Muscle of leg (tissue), 3 donors: ENCODE measurements at regions not wholly inside any gene's neighbourhood (a gene's known extent, or its start where the extent isn't known, plus 50 kb on each side); places are given as distances from the start of the nearest gene placed in this dataset.

ENCODE experiments used
- DNase-seq: peaks from one replicate; pipeline ENCODE4 v3.0.0; 2013
- H3K27ac ChIP-seq: one replicate; pipeline ENCODE4 v1.5.1; 2013; ENCODE audit warnings: mild to moderate bottlenecking, low read length, control low read depth
- H3K27me3 ChIP-seq: one replicate; pipeline ENCODE4 v1.6.1; 2013; ENCODE audit warnings: low read length; ENCODE audit not compliant: control insufficient read depth, insufficient read depth
- H3K36me3 ChIP-seq: one replicate; pipeline ENCODE4 v1.6.1; 2013; ENCODE audit warnings: low read length; ENCODE audit not compliant: control insufficient read depth, insufficient read depth
- H3K4me1 ChIP-seq: one replicate; pipeline ENCODE4 v1.6.1; 2013; ENCODE audit warnings: low read length; ENCODE audit not compliant: control insufficient read depth, insufficient read depth
- H3K4me3 ChIP-seq: one replicate; pipeline ENCODE4 v1.5.1; 2013; ENCODE audit warnings: low read length, control low read depth
- H3K9me3 ChIP-seq: replicated peaks from 2 replicates; pipeline ENCODE4 v1.6.1; 2013; ENCODE audit warnings: low read depth, low read length; ENCODE audit not compliant: control insufficient read depth
- WGBS: methylation state at CpG from one replicate; pipeline ENCODE4 v1.1.5; 2013; ENCODE audit warnings: missing lambda C conversion rate; ENCODE audit not compliant: insufficient coverage; 5-methylcytosine and 5-hydroxymethylcytosine counted together

DNA sequence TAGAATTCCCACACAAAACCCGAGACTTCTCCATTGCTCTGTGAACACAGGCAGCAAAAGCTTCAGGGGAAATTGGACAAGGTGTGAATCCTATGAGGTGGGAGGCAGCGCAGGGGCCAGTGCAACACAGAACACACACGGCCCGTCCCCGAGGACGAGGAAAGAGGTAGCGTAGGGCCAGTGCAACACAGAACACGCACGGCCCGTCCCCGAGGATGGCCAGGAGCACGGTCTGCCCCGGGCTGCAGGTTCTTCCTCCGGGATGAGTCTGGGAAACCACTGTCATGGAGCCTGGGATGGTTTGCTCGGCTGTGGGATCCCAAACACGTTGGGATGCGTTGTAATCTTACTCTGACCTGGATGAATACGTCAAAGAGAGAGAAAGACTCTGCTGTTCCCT lies 432.1 kb downstream of the GLRX3 start:
- no peak overlapping the region for H3K4me3 ChIP-seq
- no peaks in the 10 kb centered on the region for H3K36me3 ChIP-seq
- no peaks in the 10 kb centered on the region for H3K9me3 ChIP-seq
- H3K4me1 ChIP-seq, result no peaks in the 10 kb centered on the region
- 81% methylated on average over 16 of the region's 18 CpGs for WGBS
- H3K27me3 ChIP-seq, result peaks cover 28% of the 10 kb centered on the region
- no peak overlapping the region for H3K27ac ChIP-seq
- no peak for DNase-seq

DNA sequence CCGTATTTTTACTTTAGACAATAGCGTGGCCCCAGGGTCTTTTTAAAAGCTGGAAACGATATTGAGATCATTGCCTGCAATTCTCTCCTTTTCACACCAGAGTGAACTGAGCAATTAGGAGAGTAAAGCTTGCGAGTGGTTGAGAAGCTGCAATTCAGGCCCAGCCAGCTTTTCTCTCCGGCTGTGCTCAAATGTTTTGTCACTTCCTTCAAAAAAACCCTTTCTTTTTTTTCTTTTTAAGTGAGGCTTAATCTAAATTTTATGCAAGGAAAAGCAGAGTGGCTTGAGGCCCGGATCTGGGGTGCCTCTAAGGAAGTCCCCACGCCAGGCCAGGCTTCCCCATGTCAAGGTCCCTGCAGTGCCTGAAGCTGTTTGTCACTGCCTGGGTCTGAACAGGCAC lies 433.9 kb downstream of the GLRX3 start:
- no peaks in the 10 kb centered on the region for H3K9me3 ChIP-seq
- WGBS, result 52% methylated on average over 3 of the region's 7 CpGs
- no peak overlapping the region for H3K4me3 ChIP-seq
- H3K27me3 ChIP-seq, result peaks cover 34% of the 10 kb centered on the region
- H3K36me3 ChIP-seq, result no peaks in the 10 kb centered on the region
- DNase-seq, result no peak
- H3K4me1 ChIP-seq, result no peaks in the 10 kb centered on the region
- H3K27ac ChIP-seq, result no peak overlapping the region

DNA sequence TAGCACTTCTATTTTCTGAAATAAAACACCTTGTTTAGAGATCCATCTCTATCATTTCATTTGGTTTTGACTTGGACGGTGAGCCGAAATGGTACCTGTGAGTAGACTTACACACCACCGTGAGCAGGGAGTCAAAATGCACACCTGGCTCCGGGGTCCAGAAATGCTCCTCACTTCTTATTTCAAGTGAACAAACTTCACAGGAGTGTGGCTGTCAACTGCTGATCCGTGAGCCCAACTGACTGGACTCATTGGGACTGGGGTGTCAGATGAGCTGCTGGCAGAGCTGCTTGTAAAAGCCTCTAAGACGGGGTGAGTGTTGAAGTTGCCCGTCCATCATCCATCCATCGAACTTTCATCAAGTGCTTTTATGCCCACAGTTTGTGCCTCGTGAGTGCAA lies 435.5 kb downstream of the GLRX3 start:
- no peak overlapping the region for H3K4me3 ChIP-seq
- H3K36me3 ChIP-seq, result no peaks in the 10 kb centered on the region
- no peak overlapping the region for H3K27ac ChIP-seq
- 73% methylated on average over 7 of the region's 9 CpGs for WGBS
- DNase-seq, result no peak
- peaks cover 28% of the 10 kb centered on the region for H3K27me3 ChIP-seq
- no peaks in the 10 kb centered on the region for H3K4me1 ChIP-seq
- H3K9me3 ChIP-seq, result no peaks in the 10 kb centered on the region

- Histone ChIP-seq H3K36me3 (no peaks in the 10 kb centered on the region), H3K4me3 (no peak overlapping the region), H3K9me3 (no peaks in the 10 kb centered on the region), H3K27me3 (peaks cover 13% of the 10 kb centered on the region), H3K27ac (no peak overlapping the region), H3K4me1 (no peaks in the 10 kb centered on the region)
- WGBS, result 67% methylated on average over 4 of the region's 6 CpGs
- no peak for DNase-seq
These were observed 437.3 kb downstream of the GLRX3 start for GRCh38 chr10:130573446-130573845.

GRCh38 chr10:130575756-130576285 lies 439.6 kb downstream of the GLRX3 start:
- H3K36me3 ChIP-seq, result no peaks in the 10 kb centered on the region
- no peaks in the 10 kb centered on the region for H3K9me3 ChIP-seq
- H3K4me1 ChIP-seq, result no peaks in the 10 kb centered on the region
- 78% methylated on average over 7 of the region's 7 CpGs for WGBS
- DNase-seq, result no peak
- H3K27ac ChIP-seq, result no peak overlapping the region
- H3K27me3 ChIP-seq, result peaks cover 11% of the 10 kb centered on the region
- no peak overlapping the region for H3K4me3 ChIP-seq

- 89% methylated on average over 5 of the region's 8 CpGs for WGBS
- H3K4me3 ChIP-seq, result no peak overlapping the region
- no peak for DNase-seq
- H3K9me3 ChIP-seq, result no peaks in the 10 kb centered on the region
- no peaks in the 10 kb centered on the region for H3K36me3 ChIP-seq
- H3K27ac ChIP-seq, result no peak overlapping the region
- H3K4me1 ChIP-seq, result no peaks in the 10 kb centered on the region
- peaks cover 14% of the 10 kb centered on the region for H3K27me3 ChIP-seq
These were observed 440.2 kb downstream of the GLRX3 start for GRCh38 chr10:130576427-130576826.

GRCh38 chr10:130577039-130577438 lies 440.8 kb downstream of the GLRX3 start:
- Histone ChIP-seq H3K9me3 (no peaks in the 10 kb centered on the region), H3K27ac (no peak overlapping the region), H3K4me3 (no peak overlapping the region), H3K36me3 (no peaks in the 10 kb centered on the region), H3K4me1 (no peaks in the 10 kb centered on the region), H3K27me3 (peaks cover 12% of the 10 kb centered on the region)
- no peak for DNase-seq
- no CpG with 5 or more reads among the region's 8 CpGs for WGBS

- H3K4me3 ChIP-seq, result no peak overlapping the region
- no peaks in the 10 kb centered on the region for H3K36me3 ChIP-seq
- no peak overlapping the region for H3K27ac ChIP-seq
- no peaks in the 10 kb centered on the region for H3K4me1 ChIP-seq
- peaks cover 12% of the 10 kb centered on the region for H3K27me3 ChIP-seq
- 60% methylated on average over 1 of the region's 11 CpGs for WGBS
- no peak for DNase-seq
- H3K9me3 ChIP-seq, result no peaks in the 10 kb centered on the region
These were observed 442.5 kb downstream of the GLRX3 start for GRCh38 chr10:130578532-130579289.

DNA sequence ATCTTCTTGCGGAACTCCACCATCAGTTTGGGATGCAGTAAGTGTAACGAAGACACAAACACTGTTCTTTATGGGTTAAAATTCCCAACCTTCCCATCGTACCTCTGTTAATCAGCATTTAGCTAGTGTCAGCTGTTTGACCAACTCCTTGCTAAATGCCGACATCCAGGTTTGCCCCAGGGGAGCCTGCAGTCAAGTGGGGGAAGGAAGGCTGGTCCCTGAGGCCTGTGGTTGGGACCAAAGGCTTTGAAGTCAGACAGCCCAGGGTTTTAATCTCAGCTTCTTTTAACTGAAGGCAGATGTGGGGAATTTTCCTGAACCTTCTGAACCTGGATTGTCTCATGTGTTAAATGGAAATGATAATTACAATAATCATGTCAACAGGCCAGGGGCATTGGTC lies 443.7 kb downstream of the GLRX3 start:
- Histone ChIP-seq H3K27ac (no peak overlapping the region), H3K9me3 (no peaks in the 10 kb centered on the region), H3K4me3 (no peak overlapping the region), H3K36me3 (no peaks in the 10 kb centered on the region), H3K4me1 (no peaks in the 10 kb centered on the region), H3K27me3 (peaks cover 6% of the 10 kb centered on the region)
- DNase-seq, result no peak
- 0% methylated on average over 1 of the region's 4 CpGs for WGBS

DNA sequence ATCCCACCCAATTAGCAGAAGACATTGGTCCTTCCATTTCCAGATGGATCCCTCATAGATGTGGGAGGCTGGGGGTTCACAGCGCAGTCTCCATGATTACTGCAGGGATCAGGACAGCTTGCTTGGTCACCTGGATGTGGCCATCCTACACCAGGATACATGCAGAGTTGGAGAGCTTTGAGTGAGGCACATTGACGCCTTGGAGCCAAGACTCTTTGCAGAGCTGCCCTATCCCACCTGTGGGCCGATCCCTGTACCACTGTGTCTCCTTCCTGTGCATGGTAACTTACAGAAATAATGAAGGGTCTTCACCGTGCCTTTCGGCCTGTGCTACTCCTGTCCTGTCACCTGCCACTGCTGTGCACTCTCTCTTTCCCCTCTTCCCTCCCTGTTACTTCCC lies 444.8 kb downstream of the GLRX3 start:
- H3K27ac ChIP-seq, result no peak overlapping the region
- no peaks in the 10 kb centered on the region for H3K9me3 ChIP-seq
- peaks cover 3% of the 10 kb centered on the region for H3K27me3 ChIP-seq
- no peak overlapping the region for H3K4me3 ChIP-seq
- WGBS, result 90% methylated on average over 2 of the region's 5 CpGs
- H3K36me3 ChIP-seq, result no peaks in the 10 kb centered on the region
- no peaks in the 10 kb centered on the region for H3K4me1 ChIP-seq
- DNase-seq, result no peak
